Stimulated activated CD4-positive, alpha-beta T cell treated with anti-CD3 and anti-CD28 coated beads, TNF-alpha, amount 100 ng/mL, for 4 hours (primary cell): ENCODE measurements at regions not wholly inside any gene's neighbourhood (a gene's known extent, or its start where the extent isn't known, plus 50 kb on each side); places are given as distances from the start of the nearest gene placed in this dataset.

Experiments used
- DNase-seq, 3 experiments: peaks; one replicate each; pipeline ENCODE4 v3.0.0-alpha.2; 2020; ENCODE audit warnings: low read depth in 3 of 3

- DNase-seq, result no peak
These were observed 323.3 kb upstream of the RTL1 start for GRCh38 chr14:101226603-101227425.

- DNase-seq, result no peak
These were observed 324.4 kb upstream of the RTL1 start for GRCh38 chr14:101227611-101228594.

DNA sequence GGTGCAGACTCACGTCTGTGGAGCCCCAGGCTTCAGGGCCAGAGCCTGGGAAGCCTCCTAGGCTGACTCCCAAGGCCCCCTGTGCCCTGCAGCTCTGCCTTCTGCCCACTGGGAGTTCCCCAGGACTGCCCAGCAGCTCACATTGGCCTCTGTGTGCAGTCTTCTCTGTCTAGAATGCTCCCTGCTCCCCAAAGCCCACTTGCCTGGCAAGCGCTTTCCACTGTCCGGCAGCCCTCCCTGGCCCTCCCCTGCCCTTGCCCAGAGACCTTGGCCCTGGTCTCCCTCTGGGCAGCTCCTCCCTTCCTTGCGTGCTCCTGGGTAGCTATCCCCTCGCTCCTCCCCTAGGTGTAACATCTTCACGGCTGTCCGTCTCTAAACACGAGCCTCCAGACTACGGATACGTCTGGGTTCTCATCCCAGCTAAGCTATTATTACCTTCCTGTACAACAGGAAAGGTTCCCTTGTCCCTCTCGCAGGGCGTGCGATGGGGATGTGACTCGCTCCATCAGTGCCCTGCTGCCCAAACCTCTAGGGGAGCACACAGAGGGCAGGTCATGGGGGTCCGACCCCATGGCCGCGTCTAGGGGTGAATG lies 325.5 kb upstream of the RTL1 start:
- DNase-seq, result no peak

DNA sequence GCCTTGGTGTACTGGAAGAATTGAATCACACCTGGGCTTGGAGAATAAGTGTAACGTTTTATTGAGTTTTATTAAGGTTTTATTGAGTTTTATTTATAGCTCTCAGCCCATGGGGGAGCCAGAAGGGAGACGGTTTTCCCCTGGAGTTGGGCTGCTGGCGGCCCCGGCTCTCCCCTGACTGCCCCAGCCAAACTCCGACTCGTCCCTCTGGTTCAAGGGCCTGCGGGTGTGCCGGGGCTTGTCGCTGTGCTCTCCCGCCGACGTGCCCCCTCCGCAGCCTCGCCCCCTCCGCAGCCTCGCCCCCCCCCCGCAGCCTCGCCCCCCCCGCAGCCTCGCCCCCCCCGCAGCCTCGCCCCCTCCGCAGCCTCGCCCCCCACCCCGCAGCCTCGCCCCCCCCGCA lies 326.1 kb upstream of the RTL1 start:
- DNase-seq, result no peak

DNA sequence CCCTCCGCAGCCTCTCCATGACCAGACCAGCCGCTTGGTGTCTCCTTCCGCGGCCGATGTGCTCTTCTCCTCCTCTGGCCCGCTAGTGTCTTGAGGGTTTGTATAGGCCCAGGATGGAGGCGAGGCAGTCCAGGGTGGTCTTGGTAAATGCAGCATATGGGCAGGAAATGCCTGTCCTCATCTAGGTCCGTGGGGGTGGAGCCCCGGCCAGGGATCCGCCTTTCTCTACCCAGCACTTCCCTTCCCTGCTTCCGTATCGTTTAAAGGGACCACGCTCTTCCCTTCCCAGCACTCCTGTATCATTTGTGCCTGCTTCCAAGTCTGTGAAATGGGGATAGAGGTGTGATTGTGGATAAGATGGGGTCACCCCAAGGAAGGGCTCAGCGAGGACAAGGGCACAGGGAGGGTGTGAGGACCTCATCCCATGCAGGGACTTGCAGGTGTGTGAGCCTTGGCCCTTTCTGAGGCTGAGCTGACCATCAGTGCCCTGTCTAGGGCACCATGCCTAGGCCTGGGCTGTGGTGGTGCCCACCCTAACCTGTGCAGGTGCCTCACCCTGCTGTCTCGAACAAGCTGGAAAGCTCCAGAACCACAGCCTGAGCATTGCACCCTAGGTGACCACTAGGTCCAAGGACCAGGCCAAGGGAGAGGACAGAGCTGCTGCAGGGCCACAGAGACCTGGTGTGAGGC lies 326.8 kb upstream of the RTL1 start:
- DNase-seq, result no peak

DNA sequence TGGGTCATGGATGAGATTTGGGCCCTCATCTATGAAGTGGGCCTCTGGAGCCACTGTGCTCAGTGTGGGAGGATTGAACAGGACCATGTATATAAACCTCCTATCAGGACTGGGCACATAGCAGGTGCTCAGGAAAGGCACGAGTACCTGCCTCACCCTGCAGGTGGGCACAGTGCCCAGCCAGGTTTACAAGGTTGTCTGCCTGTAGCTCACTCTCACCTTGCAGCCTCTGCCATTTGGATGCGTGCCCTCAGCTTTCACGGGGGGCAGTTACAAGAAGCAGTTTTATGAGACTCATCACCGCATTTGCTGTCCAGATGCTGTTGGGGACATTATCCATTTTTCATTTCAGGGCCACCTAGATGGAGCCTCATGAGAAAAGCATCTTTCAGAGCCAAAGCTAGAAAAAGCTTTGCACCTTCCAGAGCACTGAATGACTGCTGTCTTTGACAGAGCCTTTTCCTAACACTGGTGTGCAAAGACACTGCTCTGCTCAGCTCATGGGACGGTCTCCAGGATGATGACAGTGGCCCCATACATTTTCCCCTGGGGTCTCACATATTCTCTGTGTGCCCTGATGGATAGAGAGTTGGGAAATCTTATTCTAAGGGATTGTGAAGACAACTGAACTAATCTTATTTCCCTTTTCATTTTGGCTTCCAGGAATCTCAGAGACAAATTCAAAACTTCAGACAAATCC lies 327.5 kb upstream of the RTL1 start:
- no peak for DNase-seq

- no peak for DNase-seq
These were observed 328.3 kb upstream of the RTL1 start for GRCh38 chr14:101231828-101232227.

GRCh38 chr14:101232340-101233020 lies 328.8 kb upstream of the DIO3 start:
- DNase-seq, result no peak

GRCh38 chr14:101233021-101233366 lies 328.3 kb upstream of the DIO3 start:
- no peak for DNase-seq

DNA sequence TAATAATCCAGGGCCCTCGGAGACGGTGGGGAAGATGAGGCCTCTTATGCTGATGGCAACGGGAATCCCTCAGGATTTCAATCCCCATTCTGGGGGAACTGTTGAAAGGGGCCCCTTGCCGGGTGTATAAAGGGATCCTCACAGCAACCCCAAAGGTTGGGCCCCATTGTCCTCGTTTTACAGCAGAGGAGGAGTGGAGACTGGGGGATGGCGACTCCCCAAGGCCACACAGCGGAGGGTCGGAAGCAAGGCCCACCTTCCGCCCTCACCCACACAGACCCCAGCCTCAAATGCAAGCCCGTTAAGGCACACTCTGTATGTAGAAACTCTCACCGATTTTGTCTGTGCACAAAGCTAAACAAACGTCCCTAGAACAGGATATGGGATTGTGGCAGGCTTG lies 327.9 kb upstream of the DIO3 start:
- DNase-seq, result no peak

DNA sequence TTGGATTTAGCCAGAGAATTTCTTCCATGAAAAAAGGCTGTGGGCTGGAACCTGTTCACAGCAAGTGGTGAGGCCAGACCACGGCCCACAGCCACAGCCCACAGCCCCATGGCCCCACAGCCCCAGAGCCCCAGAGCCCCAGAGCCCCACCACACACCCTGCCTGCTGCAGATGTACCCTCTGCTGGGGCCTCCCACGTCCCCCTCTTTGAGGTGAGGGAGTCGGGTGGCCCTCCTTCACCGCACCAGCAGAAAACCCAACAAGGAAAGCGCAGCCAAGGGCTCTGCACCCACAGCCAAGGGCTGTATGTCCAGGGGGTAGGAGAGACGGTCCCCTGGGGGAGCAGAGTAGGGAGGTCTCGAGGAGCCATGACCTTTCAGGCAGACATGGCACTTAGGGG lies 327.5 kb upstream of the DIO3 start:
- no peak for DNase-seq

DNA sequence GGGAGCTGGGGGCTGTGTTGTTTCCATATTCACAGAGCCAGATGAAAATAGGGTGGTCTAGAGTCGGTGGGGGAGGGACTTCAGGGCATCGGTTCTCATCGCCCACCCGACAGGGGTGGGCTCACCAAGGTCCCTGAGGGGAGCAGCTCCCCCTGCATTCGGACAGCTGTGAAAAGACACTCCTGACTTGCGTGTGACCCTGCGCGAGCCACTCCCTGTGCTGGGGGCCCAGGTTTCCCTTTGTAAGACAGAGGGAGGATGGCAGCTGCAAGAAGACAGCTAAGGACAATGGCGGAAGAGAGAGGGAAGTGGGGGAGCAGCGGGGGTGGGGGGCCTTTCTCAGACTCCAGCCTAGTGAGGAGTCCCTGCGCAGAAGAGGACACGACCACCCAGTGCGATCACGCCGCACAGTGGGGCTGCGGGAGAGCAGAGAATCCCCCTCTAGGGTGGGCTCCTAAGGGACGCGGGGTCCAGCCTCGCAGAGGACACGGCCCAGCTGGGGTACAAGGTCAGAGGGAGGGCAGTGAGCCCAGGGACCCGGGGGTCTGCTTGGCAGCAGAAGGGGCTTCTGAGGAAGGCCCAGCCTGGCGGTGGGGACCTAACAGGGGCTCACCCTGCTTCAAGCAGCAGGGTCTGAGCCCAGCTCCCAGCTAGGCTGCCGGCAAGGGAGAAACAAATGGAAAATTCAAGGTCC lies 326.9 kb upstream of the DIO3 start:
- DNase-seq, result no peak

DNA sequence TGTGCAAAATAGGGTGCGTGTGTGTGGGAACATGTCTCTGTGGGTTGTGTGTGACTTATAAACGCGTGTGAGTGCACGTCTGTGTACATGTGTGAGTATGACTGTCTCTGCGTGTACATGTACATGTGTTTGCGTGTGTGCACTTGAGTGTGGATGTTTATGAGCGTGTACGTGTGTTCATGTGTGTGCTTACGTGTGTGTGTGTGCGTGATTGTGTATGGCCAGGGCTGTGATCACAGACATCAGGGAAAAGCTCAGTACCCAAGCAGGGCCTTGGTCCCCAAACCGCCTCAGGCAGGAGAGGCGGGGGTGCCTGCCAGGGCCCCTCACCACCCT lies 326.3 kb upstream of the DIO3 start:
- DNase-seq, result no peak

DNA sequence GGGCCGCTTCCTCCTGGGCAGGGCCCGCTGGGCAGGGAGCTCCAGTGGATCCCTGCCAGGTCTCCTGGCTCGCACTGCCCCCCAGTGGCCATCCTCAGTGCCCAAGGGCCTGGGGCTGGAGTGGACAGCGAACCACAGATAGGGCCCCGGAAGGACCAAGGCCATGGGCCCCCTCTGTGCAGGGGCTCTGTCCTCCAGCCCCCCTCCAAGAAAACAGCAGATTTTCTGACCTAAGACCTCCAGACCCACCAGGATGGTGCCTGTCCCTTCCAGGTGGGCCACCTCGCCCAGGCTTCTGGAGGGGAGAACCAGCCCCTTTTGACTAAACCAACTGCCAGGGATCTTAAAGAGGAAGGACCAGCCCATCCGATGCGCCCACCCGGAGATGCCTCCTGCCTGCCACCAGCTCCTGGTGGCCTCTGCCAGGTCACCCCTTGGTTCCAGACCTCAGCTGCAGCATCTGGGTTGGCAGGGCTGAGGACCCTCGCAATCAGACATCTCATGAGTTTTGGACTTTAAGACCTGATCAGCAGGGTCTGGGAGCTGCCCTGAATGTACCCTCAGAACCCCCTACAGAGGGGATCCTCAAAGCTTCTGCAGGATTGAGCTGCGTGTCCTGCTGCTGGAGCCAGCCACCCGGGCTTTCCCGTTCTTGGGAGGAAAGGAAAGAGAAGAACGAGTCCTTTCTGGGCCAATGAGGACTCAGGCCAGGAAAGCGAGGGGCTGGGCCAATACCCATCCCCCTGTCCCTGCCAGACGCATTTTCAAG lies 325.8 kb upstream of the DIO3 start:
- DNase-seq, result no peak

- DNase-seq, result no peak
These were observed 324.6 kb upstream of the DIO3 start for GRCh38 chr14:101236496-101237251.

DNA sequence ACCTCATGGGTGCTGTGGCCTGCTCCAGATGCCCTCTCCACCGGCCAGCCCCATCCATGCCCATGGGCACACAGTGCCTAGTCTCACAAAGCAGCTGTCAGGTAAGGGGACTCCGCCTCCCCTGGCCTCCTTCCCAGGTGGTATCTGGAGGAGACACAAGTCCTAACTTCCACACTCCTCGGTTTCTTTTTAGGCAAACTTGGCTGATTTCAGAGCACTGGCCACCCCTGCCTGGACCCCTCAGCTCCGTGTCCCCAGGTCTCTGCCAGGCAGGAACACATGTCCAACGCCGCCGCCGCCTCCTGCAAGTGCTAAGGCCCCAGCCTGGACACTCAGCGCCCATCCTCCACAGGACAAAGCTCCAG lies 324.1 kb upstream of the DIO3 start:
- no peak for DNase-seq

GRCh38 chr14:101239065-101239464 lies 322.2 kb upstream of the DIO3 start:
- no peak for DNase-seq

GRCh38 chr14:101241147-101241546 lies 320.1 kb upstream of the DIO3 start:
- no peak for DNase-seq

GRCh38 chr14:101241807-101242278 lies 319.5 kb upstream of the DIO3 start:
- no peak for DNase-seq
